AG08396 (cell line): ENCODE measurements at regions not wholly inside any gene's neighbourhood (a gene's known extent, or its start where the extent isn't known, plus 50 kb on each side); places are given as distances from the start of the nearest gene placed in this dataset.

ENCODE experiments used
- DNase-seq: peaks from one replicate; pipeline ENCODE4 v3.0.0; 2012; ENCODE audit warnings: low spot score, mixed read lengths

DNA sequence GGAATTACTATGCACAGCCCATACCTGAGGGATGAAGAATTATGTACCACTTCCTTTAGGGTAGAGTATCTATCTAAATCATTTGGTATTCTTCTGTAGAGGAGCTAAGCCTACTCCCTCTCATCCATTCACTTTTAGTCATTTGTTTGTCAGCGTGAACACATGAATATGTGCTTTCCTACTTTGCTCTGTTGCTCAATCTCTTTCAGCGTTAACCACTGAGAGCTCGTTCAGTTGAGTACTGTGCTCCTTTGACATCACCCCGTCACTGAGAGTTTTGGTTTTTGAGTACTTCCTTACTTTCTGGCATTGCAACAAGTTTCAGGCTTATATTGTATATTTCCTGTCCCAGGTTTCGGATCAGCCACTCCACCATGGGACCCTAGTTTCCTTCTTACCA is 700.6 kb downstream of the NLGN4X start:
- DNase-seq: no peak

DNA sequence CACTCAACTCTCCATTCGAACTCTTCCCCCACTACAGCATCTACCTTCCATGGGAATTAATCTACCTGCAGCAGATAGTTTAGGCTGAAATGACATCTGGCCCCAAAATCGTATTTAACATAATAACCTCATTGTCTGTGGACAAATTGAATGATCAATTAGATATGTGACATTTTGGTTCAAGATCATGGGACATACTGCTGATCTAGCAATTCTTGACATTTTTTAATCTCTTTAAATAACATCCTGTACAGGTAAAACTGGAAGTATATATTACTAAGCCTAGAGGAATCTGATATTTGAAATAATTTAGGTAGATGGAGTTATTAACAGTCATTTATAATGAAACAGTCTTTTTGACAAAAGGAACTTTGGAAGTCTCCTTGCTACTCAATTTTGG is 702.5 kb downstream of the NLGN4X start:
- no peak for DNase-seq

DNA sequence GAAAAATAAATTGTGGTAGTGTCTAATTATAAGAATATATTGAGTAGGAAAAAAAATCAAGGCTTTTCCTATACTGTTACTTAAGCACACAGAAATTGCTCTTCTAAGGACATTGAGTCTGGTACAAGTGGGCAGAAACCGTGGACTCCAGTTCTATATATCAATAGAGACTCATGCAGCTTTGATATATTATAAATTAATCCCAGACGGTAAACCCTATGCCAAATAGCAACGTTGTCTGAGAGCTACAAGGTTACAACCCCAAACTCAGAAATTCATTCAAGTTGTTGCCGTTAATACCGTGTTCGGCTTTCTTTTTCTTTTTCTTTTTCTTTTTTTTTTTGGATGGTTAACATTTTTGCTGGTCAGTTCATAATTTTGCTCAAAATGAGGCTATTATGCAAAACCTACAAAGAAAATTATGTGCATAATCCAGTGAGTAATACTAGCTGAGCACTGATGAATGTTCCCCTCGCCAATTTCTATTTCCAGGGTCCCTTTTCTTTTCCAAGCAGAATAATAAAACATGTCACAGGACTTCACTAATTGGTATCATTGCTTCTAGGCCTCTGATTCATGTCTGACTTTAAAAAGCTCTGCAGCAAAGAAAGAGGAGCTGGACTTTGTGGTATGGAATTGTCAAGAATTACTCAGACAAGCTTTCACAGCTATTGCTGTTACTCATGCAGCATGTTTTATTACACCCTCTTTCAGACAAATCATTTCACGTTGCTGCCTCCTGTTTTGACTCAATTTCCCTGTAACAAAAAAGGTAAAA is 737.7 kb downstream of the NLGN4X start:
- no peak for DNase-seq

DNA sequence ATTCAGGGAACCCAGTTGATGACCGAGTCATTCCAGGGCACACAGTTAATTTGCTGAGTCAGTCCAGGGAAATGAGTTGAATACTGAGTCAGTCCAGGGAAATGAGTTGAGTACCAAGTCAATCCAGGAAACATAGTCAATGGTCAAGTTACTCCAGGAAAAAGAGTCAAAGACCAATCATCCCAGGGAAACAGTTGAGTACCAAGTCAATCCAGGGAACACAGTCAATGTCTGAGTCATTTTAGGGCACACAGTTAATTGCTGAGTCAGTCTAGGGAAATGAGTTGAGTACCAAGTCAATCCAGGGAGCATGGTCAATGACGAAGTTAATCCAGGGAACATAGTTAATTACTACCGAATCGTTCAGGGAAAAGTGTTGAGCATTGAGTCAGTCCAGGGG is 754.4 kb downstream of the NLGN4X start:
- DNase-seq: no peak

DNA sequence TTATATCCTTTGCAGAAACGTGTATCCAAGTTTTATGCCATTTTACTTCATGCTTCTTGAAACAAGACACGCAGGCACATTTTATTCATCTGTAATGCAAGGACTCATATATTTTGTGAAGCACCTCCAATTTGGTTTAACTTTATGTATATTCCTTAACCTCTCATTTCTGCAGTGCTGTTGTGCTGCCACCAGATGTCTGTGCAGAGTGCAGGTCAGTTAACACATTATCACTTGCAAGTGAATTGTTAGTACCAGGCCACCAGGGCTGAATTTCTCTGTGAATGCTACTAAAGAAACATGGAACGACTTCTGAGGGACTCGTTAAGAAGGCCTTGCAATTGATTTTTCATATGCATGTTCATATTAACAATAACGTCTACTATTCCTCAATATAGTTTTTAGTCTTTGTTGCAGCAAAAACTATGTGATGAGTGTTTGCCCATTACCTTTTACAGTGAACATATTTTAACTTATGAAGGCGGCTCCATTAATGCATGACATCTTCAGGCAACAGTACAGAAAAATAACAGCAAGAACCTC is 770.3 kb downstream of the NLGN4X start:
- no peak for DNase-seq

DNA sequence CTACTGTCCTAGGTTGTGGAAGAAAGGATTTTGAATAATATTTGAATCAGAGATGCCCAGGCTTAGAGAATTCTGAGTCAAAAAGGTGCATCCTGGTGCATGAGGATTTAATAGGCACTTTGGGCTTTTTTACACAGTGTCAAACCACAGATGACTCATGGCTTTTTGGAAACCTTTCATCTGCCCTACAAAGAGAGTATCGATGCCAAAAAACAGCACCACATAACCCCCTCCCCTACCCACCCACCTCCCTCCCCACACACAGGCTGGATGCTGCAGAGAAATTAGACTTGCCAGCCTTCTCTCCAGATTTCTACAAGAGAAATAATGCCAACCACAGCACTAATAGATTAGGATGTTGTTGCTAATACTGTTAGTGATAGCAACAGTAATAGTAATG is 779.3 kb downstream of the NLGN4X start:
- no peak for DNase-seq

DNA sequence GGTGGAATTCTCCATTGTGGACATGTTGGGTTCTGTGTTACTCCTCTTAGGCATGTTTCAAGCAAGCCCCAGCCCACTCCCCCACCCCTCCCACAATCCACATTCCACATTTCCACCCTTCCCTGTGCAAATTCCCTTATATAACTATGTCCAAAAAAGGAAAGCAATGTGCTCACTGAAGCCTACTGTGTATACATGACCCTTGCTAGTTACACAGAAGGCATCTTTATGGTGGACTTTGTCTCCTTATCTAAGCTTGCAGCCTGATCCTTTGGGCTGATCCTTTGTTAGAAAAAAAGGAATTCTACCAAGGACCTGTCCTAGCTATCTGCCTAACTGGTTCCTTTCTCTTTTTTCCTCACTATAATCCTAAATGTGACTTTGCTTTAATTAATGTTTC is 796.8 kb downstream of the NLGN4X start:
- DNase-seq: no peak

DNA sequence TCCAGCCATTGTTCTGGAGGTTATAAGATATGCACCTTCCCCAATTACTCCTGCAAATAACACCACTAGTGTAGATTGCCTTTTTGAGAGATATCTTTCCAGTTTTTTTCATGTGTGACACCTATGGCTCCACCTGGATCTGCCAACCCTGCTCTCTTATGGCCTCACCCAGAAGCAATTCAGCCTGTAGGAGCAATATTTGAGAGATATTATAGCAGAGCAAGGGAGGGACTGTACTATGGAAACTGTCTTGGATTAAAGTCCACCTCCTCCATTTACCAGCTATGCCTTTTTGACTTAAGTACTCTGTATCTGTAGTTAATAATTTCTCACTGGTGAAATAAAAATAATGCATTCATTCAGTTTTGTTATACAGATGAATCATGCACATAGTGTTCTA is 803.5 kb downstream of the NLGN4X start:
- DNase-seq: no peak

DNA sequence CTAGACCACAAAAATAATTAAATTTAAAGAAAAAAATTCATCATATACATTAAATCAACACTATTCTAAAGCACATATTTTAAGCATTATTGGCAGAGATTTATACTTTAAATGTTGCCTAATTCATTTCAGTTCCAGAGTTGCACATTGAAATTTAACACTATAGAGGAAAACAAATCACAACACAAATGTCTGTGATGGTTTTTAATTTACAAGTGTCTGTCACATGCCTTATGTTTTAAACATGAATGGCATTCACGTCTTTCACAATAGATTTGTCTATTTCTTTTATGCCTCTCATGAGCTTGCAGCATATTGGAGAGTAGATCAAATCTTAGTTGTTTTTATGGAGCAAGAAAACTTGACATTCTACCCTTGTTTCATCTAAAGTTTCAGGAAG is 811.3 kb downstream of the NLGN4X start:
- DNase-seq: no peak

DNA sequence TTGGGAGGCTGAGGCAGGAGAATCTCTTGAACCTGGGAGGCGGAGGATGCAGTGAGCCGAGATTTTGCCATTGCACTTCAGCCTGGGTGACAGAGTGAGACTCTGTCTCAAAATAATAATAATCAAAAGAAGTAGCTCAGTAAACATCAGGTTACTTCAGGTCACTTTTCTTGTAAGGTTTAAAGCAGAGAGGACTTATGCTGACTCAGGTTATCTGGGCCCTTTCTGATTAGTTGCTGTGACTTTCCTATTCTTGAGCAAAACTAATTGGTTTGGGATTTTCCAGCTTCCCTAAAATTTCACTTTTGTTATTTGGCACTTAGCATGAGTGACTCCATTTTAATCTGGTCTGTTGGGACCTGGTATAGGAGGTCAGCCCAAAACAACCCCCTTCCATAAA is 812.9 kb downstream of the NLGN4X start:
- no peak for DNase-seq

DNA sequence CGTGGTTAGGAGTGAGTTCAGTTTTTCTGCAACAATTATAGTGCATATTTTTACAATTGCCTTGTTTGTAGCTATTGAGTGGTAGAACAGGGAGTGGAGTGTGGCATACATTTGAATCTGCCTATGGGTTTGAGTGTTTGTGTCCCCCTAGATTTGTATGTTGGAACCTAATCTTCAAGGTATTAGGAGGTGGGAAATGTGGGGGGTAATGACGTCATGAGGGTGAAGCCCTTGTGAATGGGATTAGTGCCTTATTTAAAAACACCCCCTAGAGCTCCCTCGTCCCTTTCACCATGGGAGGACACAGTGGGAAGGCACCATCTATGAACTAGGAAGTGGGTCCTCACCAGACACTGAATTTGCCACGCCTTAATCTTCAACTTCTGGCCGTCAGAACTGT is 819.6 kb downstream of the NLGN4X start:
- no peak for DNase-seq

DNA sequence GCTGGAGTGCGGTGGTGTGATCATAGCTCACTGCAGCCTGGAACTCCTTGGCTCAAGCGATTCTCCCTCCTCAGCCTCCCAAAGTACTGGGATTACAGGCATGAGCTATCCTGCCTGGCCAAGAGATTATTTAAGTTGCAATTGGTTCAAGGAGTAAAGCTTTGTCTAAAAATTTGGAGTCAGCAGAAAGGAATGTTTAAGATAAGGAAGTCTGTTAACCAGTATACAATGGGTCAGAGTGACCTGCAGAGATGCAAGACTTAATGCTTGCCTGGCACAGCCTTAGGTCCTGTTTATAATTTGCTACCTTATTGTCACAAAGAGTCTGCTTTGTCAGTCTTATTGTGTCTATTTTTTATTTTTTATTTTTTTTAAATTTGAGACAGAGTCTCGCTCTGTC is 826.2 kb downstream of the NLGN4X start:
- no peak for DNase-seq

DNA sequence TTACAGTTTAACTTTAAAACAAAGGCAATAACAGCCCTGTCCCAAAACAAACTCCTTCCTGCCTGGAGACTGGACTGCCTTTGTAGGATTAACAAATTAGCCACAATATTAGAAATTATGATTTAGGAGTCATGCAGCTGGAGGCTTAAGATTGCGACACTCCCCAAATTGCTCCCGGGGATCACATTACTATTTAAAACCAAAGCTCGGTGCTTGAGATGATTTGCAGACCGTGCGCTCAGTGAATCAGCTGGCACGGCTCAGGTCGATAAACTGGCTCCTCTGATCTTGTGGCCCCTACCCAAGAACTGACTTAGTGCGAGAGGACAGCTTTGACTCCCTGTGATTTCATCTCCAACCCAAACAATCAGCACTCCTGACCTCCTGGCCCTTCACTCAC is 829.3 kb downstream of the NLGN4X start:
- no peak for DNase-seq

DNA sequence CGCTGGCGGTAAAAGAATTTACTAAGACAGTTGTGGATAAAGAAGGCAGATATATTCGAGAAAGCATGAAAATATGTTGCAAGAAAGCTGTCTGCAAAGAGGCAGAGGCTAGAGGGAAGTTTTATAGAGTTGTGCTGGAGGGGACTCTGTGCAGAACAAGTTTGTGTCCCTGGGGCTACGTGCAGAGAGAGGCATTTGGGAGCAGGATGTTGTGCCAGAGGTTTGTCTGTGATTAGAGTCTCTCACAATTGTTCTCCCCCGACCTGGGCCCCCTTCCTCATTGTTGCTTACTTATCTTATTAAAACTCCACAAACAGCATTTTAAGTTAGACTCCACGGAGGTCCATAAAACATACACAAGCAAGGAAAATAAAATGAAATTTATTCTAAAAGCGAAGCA is 831.3 kb downstream of the NLGN4X start:
- no peak for DNase-seq

DNA sequence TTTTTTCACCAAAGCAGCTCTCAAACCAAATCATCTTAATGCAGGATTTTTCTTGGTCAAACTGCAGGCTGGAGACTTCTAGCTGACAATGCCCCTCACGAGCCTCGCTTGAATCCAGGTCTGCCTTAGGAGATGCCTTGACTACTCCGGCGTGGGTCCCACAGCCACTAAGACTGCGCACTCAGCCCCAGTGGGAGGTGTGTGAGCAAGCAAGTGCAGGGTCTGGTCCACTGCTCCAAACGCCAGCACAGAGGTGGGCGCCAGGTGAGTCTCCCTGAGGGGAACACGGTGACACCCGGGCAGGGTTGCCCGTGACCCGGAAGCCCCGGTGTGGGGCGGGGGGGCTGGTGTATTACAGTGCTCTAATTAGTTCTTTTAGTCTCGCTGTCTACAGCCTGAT is 838.3 kb downstream of the NLGN4X start:
- no peak for DNase-seq

DNA sequence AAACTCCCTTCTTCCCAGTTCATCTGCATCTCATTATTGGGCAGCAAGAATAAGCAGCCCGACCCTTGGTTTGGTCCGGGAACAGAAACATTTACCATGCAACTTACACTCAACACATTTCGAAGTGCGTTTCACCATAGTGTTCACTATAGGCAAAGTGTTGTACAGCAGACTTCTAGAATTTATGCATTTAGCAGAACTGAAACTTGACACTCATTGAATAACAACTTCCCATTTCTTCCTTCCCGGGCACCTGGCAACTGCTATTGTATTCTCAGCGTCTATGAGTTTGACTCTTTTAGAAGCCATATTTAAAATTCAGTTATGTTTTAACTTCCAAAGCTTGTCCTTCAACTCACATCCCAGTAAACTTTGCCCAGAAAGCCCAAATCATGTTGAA is 840.6 kb downstream of the NLGN4X start:
- no peak for DNase-seq

DNA sequence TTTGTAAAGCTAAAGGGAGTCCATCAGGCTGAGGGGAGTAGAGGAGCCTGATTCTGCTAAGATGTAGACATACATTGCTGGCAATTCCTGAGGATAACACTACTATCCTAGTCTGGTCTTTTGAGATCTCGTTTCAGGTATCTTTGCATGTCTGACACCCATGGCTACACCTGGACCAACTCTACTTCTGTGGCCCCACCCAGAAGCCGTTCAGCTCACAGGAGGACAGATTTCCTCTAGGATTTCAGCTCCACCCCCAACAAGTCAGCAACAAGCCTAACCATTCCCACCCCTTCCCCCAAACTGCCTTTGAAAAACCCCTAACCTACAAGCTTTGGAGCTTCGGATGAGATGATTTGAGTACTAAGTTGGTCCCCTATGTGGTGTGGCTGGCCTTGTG is 848.2 kb downstream of the NLGN4X start:
- no peak for DNase-seq

DNA sequence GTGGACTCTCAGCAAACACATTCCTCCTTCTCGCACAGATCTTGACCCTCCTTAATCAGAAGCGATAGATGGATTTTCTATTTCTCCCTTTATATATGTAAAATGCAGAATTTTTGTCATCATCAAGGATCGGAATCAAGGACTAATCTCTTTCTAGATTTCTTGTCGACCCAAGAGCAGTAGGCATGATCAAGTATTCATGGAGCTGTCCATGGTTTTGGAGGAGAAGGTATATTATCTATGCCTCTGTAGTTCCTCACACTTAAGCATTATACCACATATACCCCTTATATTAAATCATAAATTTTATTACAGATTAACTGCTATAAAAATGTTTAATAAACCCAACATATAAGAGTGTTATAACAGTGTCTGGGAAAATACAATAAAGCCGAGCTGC is 886.8 kb downstream of the NLGN4X start:
- no peak for DNase-seq

DNA sequence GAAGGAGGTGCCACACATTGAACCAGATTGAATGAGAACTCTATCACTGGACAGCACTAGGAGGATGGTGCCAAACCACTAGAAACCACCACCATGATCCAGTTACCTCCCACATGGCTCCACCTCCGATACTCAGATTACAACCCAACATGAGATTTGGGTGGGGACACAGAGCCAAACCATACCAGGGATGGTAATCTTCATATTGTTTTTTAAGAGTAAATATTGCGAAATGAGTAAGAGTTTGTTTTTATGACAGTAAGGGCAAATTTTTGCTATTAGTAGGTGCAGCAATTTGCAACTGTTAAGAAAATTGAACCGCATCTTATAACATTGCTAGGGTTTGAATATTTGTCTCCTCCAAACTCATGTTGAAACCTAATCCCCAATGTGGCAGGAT is 891.5 kb downstream of the NLGN4X start:
- DNase-seq: no peak

DNA sequence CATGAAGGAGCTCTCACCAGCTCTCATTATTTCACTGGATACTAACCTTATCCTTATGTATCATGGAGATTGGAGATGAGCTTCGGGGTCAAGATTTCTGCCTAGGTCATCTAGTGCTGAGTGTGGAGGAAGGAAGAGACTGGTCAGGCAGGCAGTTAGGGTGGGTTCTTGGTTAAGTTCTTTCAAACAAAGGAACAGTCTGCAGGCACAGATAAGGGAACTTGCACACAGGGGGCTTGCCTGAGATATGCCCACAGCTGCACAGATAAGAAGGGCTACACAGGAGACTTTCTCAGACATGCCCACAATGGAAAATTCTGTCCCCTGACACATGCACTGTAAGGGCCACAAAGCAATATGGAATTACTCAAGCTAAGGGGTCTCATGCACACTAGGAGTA is 904.1 kb downstream of the NLGN4X start:
- DNase-seq: no peak

DNA sequence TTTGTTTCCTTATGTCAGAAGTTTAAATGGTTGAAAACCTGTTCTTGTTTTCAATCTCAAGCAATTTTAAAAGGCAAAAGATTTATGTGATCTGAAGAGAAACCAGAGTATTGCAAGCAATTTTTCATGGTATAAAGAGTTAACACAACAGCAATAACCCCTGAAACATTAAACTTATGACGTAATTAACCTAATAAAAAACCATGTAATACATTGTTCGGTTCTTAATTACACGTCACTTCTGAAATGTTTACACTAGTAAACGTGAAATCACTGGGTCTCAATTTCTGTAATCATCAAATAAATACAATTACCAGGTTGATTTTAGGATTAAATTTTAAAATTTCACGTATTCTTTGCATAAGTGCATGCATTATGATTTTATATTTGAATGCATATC is 914.5 kb downstream of the NLGN4X start:
- DNase-seq: no peak

DNA sequence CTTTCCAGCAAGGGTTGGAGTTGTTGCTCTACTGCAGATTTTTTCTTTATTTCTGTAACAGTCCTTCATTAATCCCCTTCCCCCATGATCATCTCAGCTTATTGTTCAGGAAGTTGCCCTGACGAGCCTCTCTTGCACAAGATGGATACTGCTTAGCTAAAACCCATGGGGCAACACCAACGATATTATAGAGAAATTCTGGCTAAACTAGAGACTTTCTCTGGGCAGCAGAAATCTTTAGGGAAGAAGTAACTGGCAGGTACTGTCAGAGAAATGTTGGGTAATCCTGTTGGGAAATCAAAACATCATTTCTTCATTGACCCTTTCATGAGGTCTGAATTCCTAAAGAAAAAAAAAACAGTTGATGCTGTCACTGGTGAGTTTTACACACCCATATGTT is 921.3 kb downstream of the NLGN4X start:
- no peak for DNase-seq

DNA sequence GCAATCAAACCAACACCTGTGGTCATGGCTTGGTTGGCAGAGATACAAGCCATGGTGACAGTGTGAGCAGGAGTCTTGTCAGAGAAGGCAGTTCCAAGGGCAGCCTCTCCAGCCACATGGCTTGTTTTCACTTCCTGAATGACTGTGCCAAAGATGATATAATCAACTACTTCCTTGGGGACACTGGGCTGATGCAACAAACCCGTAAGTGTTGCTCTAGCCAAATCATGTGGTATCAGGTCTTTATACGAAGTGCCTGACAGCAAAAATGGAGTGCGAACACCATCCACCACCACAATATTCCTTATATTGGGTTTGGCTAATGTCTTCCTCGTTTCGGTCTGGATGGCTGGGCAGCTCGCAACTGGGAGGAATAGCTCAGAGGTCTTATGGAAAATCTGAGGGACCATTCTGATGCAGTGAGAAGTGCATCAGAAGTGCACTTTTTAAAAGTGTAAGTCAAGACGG is 922.0 kb downstream of the NLGN4X start:
- no peak for DNase-seq

DNA sequence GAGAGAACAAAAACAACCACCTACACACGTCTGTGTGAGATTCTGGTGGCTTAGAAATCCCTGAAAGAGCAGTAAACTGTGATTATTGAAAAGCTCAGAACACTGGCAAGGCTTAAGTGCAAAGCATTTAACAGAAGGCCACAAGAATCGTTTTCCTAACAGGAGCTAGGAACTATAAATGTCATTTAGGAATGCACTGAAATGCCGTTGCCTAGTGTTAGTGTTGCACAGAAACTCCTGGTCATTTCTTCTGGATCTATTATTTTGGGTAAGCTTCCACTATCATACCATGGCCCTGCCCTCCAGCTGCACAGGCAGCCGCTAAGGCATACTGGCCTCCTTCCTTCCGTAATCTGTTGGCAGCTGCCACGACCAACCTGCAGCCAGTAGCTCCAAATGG is 923.2 kb downstream of the NLGN4X start:
- no peak for DNase-seq
